ENCODE measurements at regions not wholly inside any gene's neighbourhood (a gene's known extent, or its start where the extent isn't known, plus 50 kb on each side); places are given as distances from the start of the nearest gene placed in this dataset.

DNA sequence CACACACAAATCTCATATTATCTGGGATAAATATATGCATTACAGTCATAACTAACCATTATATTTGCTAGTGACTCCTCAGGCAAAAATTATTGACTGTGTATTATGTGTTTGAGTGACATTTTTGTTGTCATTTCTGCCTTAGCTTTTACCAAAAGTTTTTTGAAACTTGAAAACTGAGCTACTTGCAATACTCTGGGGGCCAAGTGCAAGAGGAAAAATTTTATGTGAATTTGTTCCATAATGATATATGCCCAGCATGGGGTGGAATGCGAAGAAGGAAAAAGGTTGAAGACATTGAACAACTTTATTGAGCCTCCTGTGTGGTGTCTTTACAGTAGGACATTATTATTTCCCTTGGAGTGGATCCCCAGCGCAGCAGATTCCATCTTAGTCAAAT is 176.8 kb upstream of the FERD3L start:
- DNase-seq (ENCODE audit: low read depth in 2 of 2): no peak
- no peak overlapping the region for H3K4me3 ChIP-seq (replicated peaks in 1 of 2; ENCODE audit: low read depth in 2 of 2, low read length in 2 of 2)
- TF ChIP-seq, protein P1, sequence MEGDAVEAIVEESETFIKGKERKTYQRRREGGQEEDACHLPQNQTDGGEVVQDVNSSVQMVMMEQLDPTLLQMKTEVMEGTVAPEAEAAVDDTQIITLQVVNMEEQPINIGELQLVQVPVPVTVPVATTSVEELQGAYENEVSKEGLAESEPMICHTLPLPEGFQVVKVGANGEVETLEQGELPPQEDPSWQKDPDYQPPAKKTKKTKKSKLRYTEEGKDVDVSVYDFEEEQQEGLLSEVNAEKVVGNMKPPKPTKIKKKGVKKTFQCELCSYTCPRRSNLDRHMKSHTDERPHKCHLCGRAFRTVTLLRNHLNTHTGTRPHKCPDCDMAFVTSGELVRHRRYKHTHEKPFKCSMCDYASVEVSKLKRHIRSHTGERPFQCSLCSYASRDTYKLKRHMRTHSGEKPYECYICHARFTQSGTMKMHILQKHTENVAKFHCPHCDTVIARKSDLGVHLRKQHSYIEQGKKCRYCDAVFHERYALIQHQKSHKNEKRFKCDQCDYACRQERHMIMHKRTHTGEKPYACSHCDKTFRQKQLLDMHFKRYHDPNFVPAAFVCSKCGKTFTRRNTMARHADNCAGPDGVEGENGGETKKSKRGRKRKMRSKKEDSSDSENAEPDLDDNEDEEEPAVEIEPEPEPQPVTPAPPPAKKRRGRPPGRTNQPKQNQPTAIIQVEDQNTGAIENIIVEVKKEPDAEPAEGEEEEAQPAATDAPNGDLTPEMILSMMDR (IDR thresholded peaks at IDR 0.05; ENCODE audit: low read depth, low read length): no peak

DNA sequence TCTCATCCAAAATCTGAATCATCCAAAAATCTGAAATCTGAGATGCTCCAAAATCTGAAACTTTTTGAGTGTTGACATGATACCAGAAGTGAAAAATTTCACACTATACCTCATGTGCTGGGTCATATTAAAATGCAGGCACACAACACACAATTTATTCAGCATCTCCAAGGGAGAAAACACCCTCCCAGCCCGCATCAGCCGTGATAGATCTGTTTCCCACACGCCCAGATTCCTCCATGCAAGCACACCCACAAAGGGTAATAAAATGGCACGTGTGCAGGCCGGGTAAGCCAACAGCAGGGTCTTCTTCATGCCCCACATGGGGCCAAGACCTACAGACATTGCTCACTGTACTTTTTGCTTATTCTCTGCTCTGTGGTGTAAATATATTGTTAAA is 173.1 kb upstream of the FERD3L start:
- no peak overlapping the region for H3K4me3 ChIP-seq (replicated peaks in 1 of 2; ENCODE audit: low read depth in 2 of 2, low read length in 2 of 2)
- no peak for DNase-seq (ENCODE audit: low read depth in 2 of 2)
- TF ChIP-seq, protein P1 (IDR thresholded peaks at IDR 0.05; ENCODE audit: low read depth, low read length): no peak

DNA sequence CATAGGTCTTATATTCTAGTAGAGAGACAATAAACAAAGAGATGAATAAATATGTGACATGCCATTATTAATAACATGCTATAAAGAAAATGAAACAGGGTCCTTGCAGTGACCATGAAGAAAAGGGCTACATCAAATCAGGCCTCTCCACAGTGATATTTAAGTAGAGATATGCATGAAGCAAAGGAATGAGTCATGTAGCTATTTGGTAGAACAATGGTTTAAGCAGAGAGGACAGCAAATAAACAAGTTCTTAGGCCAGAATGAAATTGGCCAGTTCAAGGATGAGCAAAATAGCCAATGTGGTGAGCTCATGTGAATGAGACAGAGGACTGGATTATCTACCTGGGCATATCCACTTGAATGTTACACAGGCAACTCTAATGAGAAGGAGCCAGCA is 172.2 kb upstream of the FERD3L start:
- no peak overlapping the region for H3K4me3 ChIP-seq (replicated peaks in 1 of 2; ENCODE audit: low read depth in 2 of 2, low read length in 2 of 2)
- DNase-seq (ENCODE audit: low read depth in 2 of 2): peak; percentile 15 to 51
- TF ChIP-seq, protein P1 (IDR thresholded peaks at IDR 0.05; ENCODE audit: low read depth, low read length): no peak

DNA sequence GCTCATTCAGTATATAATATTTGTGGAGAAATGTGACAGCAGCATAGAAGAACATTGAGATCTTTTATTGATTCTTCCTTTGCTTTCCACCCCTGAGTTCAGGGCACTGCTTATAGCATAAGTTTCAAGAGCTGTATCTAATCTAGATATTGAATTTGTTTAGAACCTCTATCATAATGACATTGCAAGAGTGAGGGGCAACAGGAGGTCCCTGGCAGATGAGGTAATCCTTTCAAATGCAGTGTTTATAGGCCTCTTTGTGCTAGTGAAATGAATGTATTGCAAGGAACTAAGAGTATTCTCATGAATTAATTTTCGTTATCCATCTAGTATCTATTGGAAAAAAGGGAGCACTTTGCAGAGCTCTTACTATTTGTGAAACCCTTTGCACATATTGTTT is 167.2 kb upstream of the FERD3L start:
- TF ChIP-seq, protein P1 (IDR thresholded peaks at IDR 0.05; ENCODE audit: low read depth, low read length): no peak
- DNase-seq (ENCODE audit: low read depth in 2 of 2): no peak
- H3K4me3 ChIP-seq (replicated peaks in 1 of 2; ENCODE audit: low read depth in 2 of 2, low read length in 2 of 2): no peak overlapping the region

DNA sequence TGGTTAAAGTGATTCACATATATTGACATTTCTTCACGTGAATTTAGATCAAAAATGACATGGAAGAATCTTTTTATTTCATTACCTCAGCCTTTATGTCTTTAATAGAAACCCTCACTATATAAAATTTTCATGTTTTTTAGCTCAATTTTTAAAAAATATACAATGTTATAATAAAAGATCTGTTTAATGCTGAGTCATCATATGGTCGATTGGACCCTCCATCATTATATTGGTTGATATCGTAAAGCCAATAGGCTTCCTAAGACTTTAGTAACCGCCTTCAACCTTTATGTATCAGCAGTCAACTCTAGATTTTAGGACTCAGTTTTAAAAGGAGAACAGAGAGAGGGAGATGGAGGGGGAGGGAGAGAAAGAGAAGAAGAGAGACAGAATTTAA is 162.3 kb upstream of the FERD3L start:
- DNase-seq (ENCODE audit: low read depth in 2 of 2): no peak
- H3K4me3 ChIP-seq (replicated peaks in 1 of 2; ENCODE audit: low read depth in 2 of 2, low read length in 2 of 2): no peak overlapping the region
- TF ChIP-seq, protein P1 (IDR thresholded peaks at IDR 0.05; ENCODE audit: low read depth, low read length): no peak

DNA sequence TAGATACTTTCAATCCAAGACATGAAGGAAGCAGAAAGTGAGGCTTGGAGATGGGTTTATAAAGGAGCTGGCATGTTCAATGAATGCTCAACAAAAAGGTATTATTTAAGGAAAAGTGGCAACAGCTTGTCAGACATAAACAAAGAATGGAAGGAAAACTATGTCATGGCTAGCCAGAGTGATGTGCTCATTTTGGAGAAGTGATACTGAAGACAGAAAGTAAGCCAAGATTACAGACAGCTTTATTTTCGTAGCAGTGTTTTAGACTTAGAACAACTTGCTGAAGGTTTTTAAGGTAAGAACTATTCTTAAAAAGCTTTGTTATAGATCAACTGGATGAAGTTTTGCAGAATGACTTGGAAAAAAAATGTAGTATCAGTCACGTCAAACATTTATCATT is 160.5 kb upstream of the FERD3L start:
- no peak for DNase-seq (ENCODE audit: low read depth in 2 of 2)
- TF ChIP-seq, protein P1 (IDR thresholded peaks at IDR 0.05; ENCODE audit: low read depth, low read length): no peak
- H3K4me3 ChIP-seq (replicated peaks in 1 of 2; ENCODE audit: low read depth in 2 of 2, low read length in 2 of 2): no peak overlapping the region

DNA sequence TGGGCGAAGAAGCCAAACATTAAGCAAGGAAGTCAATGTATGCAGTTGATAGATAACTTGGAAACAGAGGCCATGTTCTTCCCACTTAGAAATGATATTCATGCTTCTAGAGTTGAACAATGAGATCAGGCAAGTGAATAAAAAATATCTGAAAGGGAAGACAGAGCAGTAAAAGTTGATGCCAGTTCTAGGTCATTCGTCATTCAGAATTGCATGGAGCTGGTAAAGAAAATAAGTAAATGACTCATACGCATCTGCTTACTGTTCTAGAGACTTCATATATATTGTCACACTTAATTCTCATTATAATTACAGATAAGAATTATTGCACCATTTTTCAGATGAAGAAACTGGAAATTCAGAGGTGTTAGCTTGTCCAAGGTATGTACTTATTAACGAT is 158.9 kb upstream of the FERD3L start:
- DNase-seq (ENCODE audit: low read depth in 2 of 2): peak in 1 of 2 donors; percentile 10
- H3K4me3 ChIP-seq (replicated peaks in 1 of 2; ENCODE audit: low read depth in 2 of 2, low read length in 2 of 2): no peak overlapping the region
- TF ChIP-seq, protein P1 (IDR thresholded peaks at IDR 0.05; ENCODE audit: low read depth, low read length): no peak
